ENCODE measurements at regions not wholly inside any gene's neighbourhood (a gene's known extent, or its start where the extent isn't known, plus 50 kb on each side); places are given as distances from the start of the nearest gene placed in this dataset.

DNA sequence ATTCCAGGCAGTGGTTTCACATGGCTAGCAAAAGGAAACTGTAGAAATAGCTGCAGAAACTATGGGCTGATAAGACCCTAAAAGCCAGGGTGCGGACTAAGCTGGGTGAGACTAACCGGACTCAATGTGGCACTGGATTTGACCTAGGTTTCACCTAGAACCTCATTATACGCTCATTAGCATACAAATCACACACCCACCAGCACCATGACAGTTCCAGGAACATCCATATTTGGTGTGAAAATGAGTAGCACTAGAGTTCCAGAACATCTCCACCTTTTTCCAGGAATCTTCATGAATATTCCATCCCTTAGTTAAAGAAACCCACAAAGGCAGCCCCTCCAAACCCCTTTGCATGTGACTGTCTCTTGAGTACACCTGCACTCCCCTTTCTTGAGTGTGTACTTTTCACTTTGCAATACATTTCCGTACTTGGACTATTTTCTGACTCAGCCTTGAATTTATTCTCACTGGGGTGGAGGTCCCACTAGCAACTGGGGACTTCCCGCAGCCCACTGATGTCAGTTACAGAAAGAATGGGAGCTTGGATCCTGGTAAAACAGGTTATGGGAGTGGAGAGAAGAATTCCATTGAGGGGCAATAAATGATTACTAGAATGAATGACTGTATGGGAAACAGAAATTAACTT, 58.0 kb upstream of the SPATA31C2 start:
- TF ChIP-seq, protein P1, sequence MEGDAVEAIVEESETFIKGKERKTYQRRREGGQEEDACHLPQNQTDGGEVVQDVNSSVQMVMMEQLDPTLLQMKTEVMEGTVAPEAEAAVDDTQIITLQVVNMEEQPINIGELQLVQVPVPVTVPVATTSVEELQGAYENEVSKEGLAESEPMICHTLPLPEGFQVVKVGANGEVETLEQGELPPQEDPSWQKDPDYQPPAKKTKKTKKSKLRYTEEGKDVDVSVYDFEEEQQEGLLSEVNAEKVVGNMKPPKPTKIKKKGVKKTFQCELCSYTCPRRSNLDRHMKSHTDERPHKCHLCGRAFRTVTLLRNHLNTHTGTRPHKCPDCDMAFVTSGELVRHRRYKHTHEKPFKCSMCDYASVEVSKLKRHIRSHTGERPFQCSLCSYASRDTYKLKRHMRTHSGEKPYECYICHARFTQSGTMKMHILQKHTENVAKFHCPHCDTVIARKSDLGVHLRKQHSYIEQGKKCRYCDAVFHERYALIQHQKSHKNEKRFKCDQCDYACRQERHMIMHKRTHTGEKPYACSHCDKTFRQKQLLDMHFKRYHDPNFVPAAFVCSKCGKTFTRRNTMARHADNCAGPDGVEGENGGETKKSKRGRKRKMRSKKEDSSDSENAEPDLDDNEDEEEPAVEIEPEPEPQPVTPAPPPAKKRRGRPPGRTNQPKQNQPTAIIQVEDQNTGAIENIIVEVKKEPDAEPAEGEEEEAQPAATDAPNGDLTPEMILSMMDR (IDR thresholded peaks at IDR 0.05 in 2 of 3, conservative IDR thresholded peaks at IDR 0.05 in 1 of 3; ENCODE audit: borderline replicate concordance in 1 of 3, insufficient read depth in 1 of 3, low read depth in 2 of 3, low read length in 2 of 3), result no peak
- TF ChIP-seq EZH2 (IDR thresholded peaks at IDR 0.05) (no peak), SIN3A (IDR thresholded peaks at IDR 0.05; ENCODE audit: low read depth) (no peak), CEBPB (IDR thresholded peaks at IDR 0.05; ENCODE audit: low read depth) (no peak), EZH2phosphoT487 (IDR thresholded peaks at IDR 0.05; ENCODE audit: borderline replicate concordance) (no peak), REST (IDR thresholded peaks at IDR 0.05; ENCODE audit: low read depth) (no peak), POLR2AphosphoS5 (IDR thresholded peaks at IDR 0.05; ENCODE audit: low read depth, low read length) (no peak), SRF (IDR thresholded peaks at IDR 0.05; ENCODE audit: low read depth) (no peak), JUND (IDR thresholded peaks at IDR 0.05) (no peak), ATF3 (IDR thresholded peaks at IDR 0.05) (no peak), ZNF274 (IDR thresholded peaks at IDR 0.05; ENCODE audit: low read depth, low read length) (no peak)
